ENCODE measurements at regions not wholly inside any gene's neighbourhood (a gene's known extent, or its start where the extent isn't known, plus 50 kb on each side); places are given as distances from the start of the nearest gene placed in this dataset.
"Not testable (repeated sequence)": the region's sequence is repeated elsewhere in the genome, so short reads cannot be mapped to it uniquely, and the experiment has no call there.

GRCh38 chr12:131561051-131561450 lies 149.8 kb upstream of the SFSWAP start:
- Mint-ChIP-seq H3K9me3 (ENCODE audit: low read depth) (no peaks in the 10 kb centered on the region), H3K36me3 (no peaks in the 10 kb centered on the region), H3K4me3 (no peak overlapping the region), H3K27me3 (peaks cover 4% of the 10 kb centered on the region), H3K27ac (no peak overlapping the region), H3K4me1 (no peaks in the 10 kb centered on the region)
- DNase-seq (no peak), ATAC-seq (no peak)
- CTCF ChIA-PET = no interaction called here

GRCh38 chr12:131561891-131562684 lies 148.8 kb upstream of the SFSWAP start:
- H3K27me3 Mint-ChIP-seq = peaks cover 4% of the 10 kb centered on the region
- H3K4me1 Mint-ChIP-seq = no peaks in the 10 kb centered on the region
- CTCF ChIA-PET = no interaction called here
- DNase-seq = no peak
- no peak overlapping the region for H3K4me3 Mint-ChIP-seq
- H3K9me3 Mint-ChIP-seq (ENCODE audit: low read depth) = no peaks in the 10 kb centered on the region
- no peak for ATAC-seq
- H3K27ac Mint-ChIP-seq = no peak overlapping the region
- no peaks in the 10 kb centered on the region for H3K36me3 Mint-ChIP-seq

- H3K27me3 Mint-ChIP-seq; H3K4me3 Mint-ChIP-seq; H3K4me1 Mint-ChIP-seq; H3K9me3 Mint-ChIP-seq (ENCODE audit: low read depth); H3K27ac Mint-ChIP-seq; CTCF ChIA-PET; H3K36me3 Mint-ChIP-seq; ATAC-seq; DNase-seq: not testable (repeated sequence)
These were observed 146.7 kb upstream of the SFSWAP start for GRCh38 chr12:131564138-131564727.

GRCh38 chr12:131564845-131565244 lies 146.0 kb upstream of the SFSWAP start:
- Mint-ChIP-seq H3K36me3 (no peaks in the 10 kb centered on the region), H3K27me3 (peaks cover 4% of the 10 kb centered on the region), H3K4me1 (no peaks in the 10 kb centered on the region), H3K4me3 (no peak overlapping the region), H3K27ac (no peak overlapping the region), H3K9me3 (ENCODE audit: low read depth) (no peaks in the 10 kb centered on the region)
- CTCF ChIA-PET = no interaction called here
- DNase-seq (no peak), ATAC-seq (no peak)

- DNase-seq (no peak), ATAC-seq (no peak)
- CTCF ChIA-PET = no interaction called here
- Mint-ChIP-seq H3K4me3 (no peak overlapping the region), H3K9me3 (ENCODE audit: low read depth) (no peaks in the 10 kb centered on the region), H3K27ac (no peak overlapping the region), H3K27me3 (peaks cover 4% of the 10 kb centered on the region), H3K4me1 (no peaks in the 10 kb centered on the region), H3K36me3 (no peaks in the 10 kb centered on the region)
These were observed 145.4 kb upstream of the SFSWAP start for GRCh38 chr12:131565267-131566015.

- Mint-ChIP-seq H3K4me1 (no peaks in the 10 kb centered on the region), H3K36me3 (no peaks in the 10 kb centered on the region), H3K27ac (no peak overlapping the region), H3K27me3 (peaks cover 4% of the 10 kb centered on the region), H3K4me3 (no peak overlapping the region), H3K9me3 (ENCODE audit: low read depth) (no peaks in the 10 kb centered on the region)
- DNase-seq = no peak
- CTCF ChIA-PET = no interaction called here
- no peak for ATAC-seq
These were observed 142.6 kb upstream of the SFSWAP start for GRCh38 chr12:131568336-131568735.

GRCh38 chr12:131570596-131570995 lies 140.3 kb upstream of the SFSWAP start:
- CTCF ChIA-PET = no interaction called here
- no peak overlapping the region for H3K4me3 Mint-ChIP-seq
- DNase-seq = no peak
- H3K4me1 Mint-ChIP-seq = no peaks in the 10 kb centered on the region
- no peaks in the 10 kb centered on the region for H3K36me3 Mint-ChIP-seq
- H3K9me3 Mint-ChIP-seq (ENCODE audit: low read depth) = no peaks in the 10 kb centered on the region
- no peak overlapping the region for H3K27ac Mint-ChIP-seq
- no peak for ATAC-seq
- no peaks in the 10 kb centered on the region for H3K27me3 Mint-ChIP-seq

GRCh38 chr12:131571827-131572226 lies 139.1 kb upstream of the SFSWAP start:
- DNase-seq (no peak), ATAC-seq (no peak)
- Mint-ChIP-seq H3K27me3 (no peaks in the 10 kb centered on the region), H3K36me3 (no peaks in the 10 kb centered on the region), H3K4me3 (no peak overlapping the region), H3K4me1 (no peaks in the 10 kb centered on the region), H3K27ac (no peak overlapping the region), H3K9me3 (ENCODE audit: low read depth) (no peaks in the 10 kb centered on the region)
- CTCF ChIA-PET = no interaction called here

- no peaks in the 10 kb centered on the region for H3K4me1 Mint-ChIP-seq
- H3K27me3 Mint-ChIP-seq = no peaks in the 10 kb centered on the region
- H3K27ac Mint-ChIP-seq = no peak overlapping the region
- CTCF ChIA-PET = no interaction called here
- ATAC-seq (no peak), DNase-seq (no peak)
- H3K36me3 Mint-ChIP-seq = no peaks in the 10 kb centered on the region
- no peak overlapping the region for H3K4me3 Mint-ChIP-seq
- no peaks in the 10 kb centered on the region for H3K9me3 Mint-ChIP-seq (ENCODE audit: low read depth)
These were observed 138.3 kb upstream of the SFSWAP start for GRCh38 chr12:131572626-131573025.

GRCh38 chr12:131573631-131574394 lies 137.1 kb upstream of the SFSWAP start:
- no peak overlapping the region for H3K27ac Mint-ChIP-seq
- peaks cover 6% of the 10 kb centered on the region for H3K27me3 Mint-ChIP-seq
- CTCF ChIA-PET = no interaction called here
- no peak for DNase-seq
- H3K4me1 Mint-ChIP-seq = no peaks in the 10 kb centered on the region
- H3K4me3 Mint-ChIP-seq = no peak overlapping the region
- no peaks in the 10 kb centered on the region for H3K9me3 Mint-ChIP-seq (ENCODE audit: low read depth)
- no peak for ATAC-seq
- no peaks in the 10 kb centered on the region for H3K36me3 Mint-ChIP-seq

GRCh38 chr12:131574395-131574771 lies 136.5 kb upstream of the SFSWAP start:
- CTCF ChIA-PET = no interaction called here

GRCh38 chr12:131575371-131575770 lies 135.5 kb upstream of the SFSWAP start:
- H3K27ac Mint-ChIP-seq = no peak overlapping the region
- no peaks in the 10 kb centered on the region for H3K4me1 Mint-ChIP-seq
- no peak for ATAC-seq
- H3K4me3 Mint-ChIP-seq = no peak overlapping the region
- CTCF ChIA-PET = no interaction called here
- no peaks in the 10 kb centered on the region for H3K9me3 Mint-ChIP-seq (ENCODE audit: low read depth)
- DNase-seq = no peak
- H3K36me3 Mint-ChIP-seq = no peaks in the 10 kb centered on the region
- peaks cover 6% of the 10 kb centered on the region for H3K27me3 Mint-ChIP-seq

More at GRCh38 chr12:131574395-131574771, 136.5 kb upstream of the SFSWAP start:
- DNase-seq (no peak), ATAC-seq (no peak)
- no peaks in the 10 kb centered on the region for H3K9me3 Mint-ChIP-seq (ENCODE audit: low read depth)
- H3K36me3 Mint-ChIP-seq = no peaks in the 10 kb centered on the region
- H3K27me3 Mint-ChIP-seq = peaks cover 6% of the 10 kb centered on the region
- no peaks in the 10 kb centered on the region for H3K4me1 Mint-ChIP-seq
- no peak overlapping the region for H3K27ac Mint-ChIP-seq
- H3K4me3 Mint-ChIP-seq = no peak overlapping the region

GRCh38 chr12:131576734-131577133 lies 134.2 kb upstream of the SFSWAP start:
- DNase-seq; H3K27ac Mint-ChIP-seq; H3K4me1 Mint-ChIP-seq; H3K4me3 Mint-ChIP-seq; H3K27me3 Mint-ChIP-seq; H3K36me3 Mint-ChIP-seq; ATAC-seq; H3K9me3 Mint-ChIP-seq (ENCODE audit: low read depth); CTCF ChIA-PET: not testable (repeated sequence)
